K562 (cell line): ENCODE measurements at regions not wholly inside any gene's neighbourhood (a gene's known extent, or its start where the extent isn't known, plus 50 kb on each side); places are given as distances from the start of the nearest gene placed in this dataset.

Experiments
- ATAC-seq: fragments of 200-7000 bp; cut with Tn5 transposase; 3 replicates; pipeline ENCODE4 v1.9.1; 2020; ENCODE audit warnings: moderate library complexity
- BruUV-seq: library from RNA; stranded (reverse); fragments of 400-500 nt; replicated peaks from 2 replicates; lab custom pipeline; 2021; lab: Mats Ljungman, UMichigan
- CTCF ChIA-PET: fragments of 300-600 bp; formaldehyde crosslinking; extraction: SDS; loops from one replicate; lab custom pipeline; 2021; ENCODE audit warnings: low intra/inter-chr PET ratio; lab: Yijun Ruan, JAX
- POLR2A ChIA-PET: fragments of 300-600, 350-650 bp; sonication (Branson Sonifier 250); formaldehyde crosslinking; extraction: SDS; loops from one replicate; lab custom pipeline; 2021; ENCODE audit warnings: antibody characterized with exemption, inconsistent platforms; lab: Yijun Ruan, JAX
- DNase-seq, 4 experiments: peaks; one replicate each; pipeline versions ENCODE4 v3.0.0 to v3.0.0-alpha.2; 2011 to 2018; ENCODE audit warnings: low spot score in 3 of 4, mixed read lengths in 3 of 4; ENCODE audit errors: extremely low read depth in 1 of 4
- FAIRE-seq: peaks from 2 replicates; lab custom pipeline; 2011; peaks lifted over from hg19 to GRCh38; lab: Jason Lieb, UNC
- H2AFZ ChIP-seq: 2 replicates; pipeline ENCODE4 v1.6.0; 2011; ENCODE audit warnings: low read depth, low read length, control low read depth, inconsistent platforms
- H3K27ac ChIP-seq: fragments of 200-600 bp; 3 replicates; pipeline ENCODE4 v1.8.0; 2011; ENCODE audit warnings: low read depth, mild to moderate bottlenecking, control low read depth, inconsistent platforms, low read length, moderate library complexity, mixed read lengths; ENCODE audit errors: extremely low read depth
- H3K27me3 ChIP-seq, 2 experiments: fragments of 300-600 bp in 1 of 2; 2 replicates in 1 of 2; 3 replicates in 1 of 2; pipeline versions ENCODE4 v1.6.0 to v1.8.0; 2011; ENCODE audit warnings: inconsistent platforms in 2 of 2, low read length in 2 of 2, mild to moderate bottlenecking in 1 of 2, mixed read lengths in 1 of 2, moderate library complexity in 1 of 2; ENCODE audit not compliant: control insufficient read depth in 2 of 2, insufficient read depth in 2 of 2
- H3K36me3 ChIP-seq: fragments of 300-600 bp; 3 replicates; pipeline ENCODE4 v1.8.0; 2011; ENCODE audit warnings: mild to moderate bottlenecking, low read length, inconsistent platforms; ENCODE audit not compliant: control insufficient read depth, insufficient read depth
- H3K4me1 ChIP-seq, 2 experiments: fragments of 200-600 bp in 1 of 2; replicated peaks in 1 of 2; 2 replicates in 1 of 2; 3 replicates in 1 of 2; pipeline versions ENCODE4 v1.5.1 to v1.8.0; 2011; ENCODE audit warnings: inconsistent platforms in 2 of 2, low read length in 2 of 2, mild to moderate bottlenecking in 1 of 2, mixed read lengths in 1 of 2, moderate library complexity in 1 of 2; ENCODE audit not compliant: control insufficient read depth in 2 of 2, insufficient read depth in 2 of 2
- H3K4me2 ChIP-seq: 2 replicates; pipeline ENCODE4 v1.6.1; 2011; ENCODE audit warnings: low read length, control low read depth, inconsistent platforms, mixed read lengths; ENCODE audit not compliant: insufficient read depth
- H3K4me3 ChIP-seq: fragments of 200-600 bp; sonication (generic), shearing (Covaris generic); 2 replicates; pipeline ENCODE4 v1.5.1; 2016; ENCODE audit warnings: control low read depth, inconsistent platforms
- H3K79me2 ChIP-seq: fragments of 200-600 bp; 3 replicates; pipeline ENCODE4 v1.8.0; 2011; ENCODE audit warnings: low read length, inconsistent platforms; ENCODE audit not compliant: control insufficient read depth, insufficient read depth
- H3K9ac ChIP-seq, 2 experiments: 2 replicates each; pipeline versions ENCODE4 v1.6.0 to v1.6.1; 2011; ENCODE audit warnings: low read depth in 2 of 2, low read length in 2 of 2, control low read depth in 1 of 2, inconsistent platforms in 1 of 2, mild to moderate bottlenecking in 1 of 2, mixed read lengths in 1 of 2; ENCODE audit not compliant: insufficient read depth in 1 of 2
- H3K9me1 ChIP-seq: one replicate; pipeline ENCODE4 v1.6.0; 2011; ENCODE audit warnings: inconsistent platforms, mild to moderate bottlenecking, low read length, moderate library complexity; ENCODE audit not compliant: control insufficient read depth, insufficient read depth
- H3K9me3 ChIP-seq: replicated peaks from 2 replicates; pipeline ENCODE4 v1.5.1; 2011; ENCODE audit warnings: low read depth, low read length, inconsistent platforms; ENCODE audit not compliant: control insufficient read depth, insufficient read depth
- H4K20me1 ChIP-seq: replicated peaks from 2 replicates; pipeline ENCODE4 v1.6.1; 2011; ENCODE audit warnings: low read length, inconsistent platforms, mixed read lengths; ENCODE audit not compliant: control insufficient read depth, insufficient read depth
- ATF2 ChIP-seq: sonication (generic); formaldehyde crosslinking; IDR thresholded peaks from 2 replicates; pipeline ENCODE4 v1.8.1; 2022; ENCODE audit warnings: missing genetic modification reagents
- FOXA3 ChIP-seq, 2 experiments: fragments of 450-650 bp in 1 of 2; sonication (generic) in 1 of 2; formaldehyde crosslinking; IDR thresholded peaks in 1 of 2; conservative IDR thresholded peaks in 1 of 2; 2 replicates each; pipeline versions ENCODE4 v1.4.0 to v1.8.0; 2020 to 2022; ENCODE audit warnings: mild to moderate bottlenecking in 2 of 2, missing genetic modification reagents in 1 of 2
- FOXP4 ChIP-seq: sonication (generic); formaldehyde crosslinking; IDR thresholded peaks from 2 replicates; pipeline ENCODE4 v1.8.0; 2022; ENCODE audit warnings: mild to moderate bottlenecking, missing genetic modification reagents, borderline replicate concordance
- HNRNPK ChIP-seq: fragments of 200-400 bp; formaldehyde crosslinking; IDR thresholded peaks from one replicate; pipeline ENCODE4 v1.6.1; 2018; ENCODE audit warnings: mild to moderate bottlenecking, low read depth, low read length; ENCODE audit not compliant: poor library complexity, severe bottlenecking
- KLF16 ChIP-seq: IDR thresholded peaks from 2 replicates; pipeline ENCODE4 v1.6.1; 2016; ENCODE audit warnings: antibody characterized with exemption
- PKNOX1 ChIP-seq: fragments of 450-650 bp; IDR thresholded peaks from 2 replicates; pipeline ENCODE4 v1.6.1; 2016
- POLR3A ChIP-seq: IDR thresholded peaks from 2 replicates; pipeline ENCODE4 v1.6.1; 2011; ENCODE audit warnings: borderline replicate concordance, mild to moderate bottlenecking, moderate library complexity; ENCODE audit not compliant: insufficient read length, insufficient read depth; ENCODE audit errors: extremely low read depth
- RB1 ChIP-seq: fragments of 450-650 bp; IDR thresholded peaks from 2 replicates; pipeline ENCODE4 v1.6.1; 2017; ENCODE audit warnings: low read depth, mild to moderate bottlenecking
- SFPQ ChIP-seq: fragments of 200-400 bp; formaldehyde crosslinking; IDR thresholded peaks from 2 replicates; pipeline ENCODE4 v1.6.1; 2017; ENCODE audit warnings: mild to moderate bottlenecking, low read depth, low read length, moderate library complexity
- STAT5A ChIP-seq: IDR thresholded peaks from 2 replicates; pipeline ENCODE4 v1.6.1; 2012; ENCODE audit warnings: low read length, inconsistent platforms, borderline replicate concordance
- YY1 ChIP-seq, 3 experiments: IDR thresholded peaks; 2 replicates each; pipeline ENCODE4 v1.6.1; 2011; ENCODE audit warnings: low read length in 2 of 3, mild to moderate bottlenecking in 2 of 3, moderate library complexity in 2 of 3, borderline replicate concordance in 1 of 3, control low read depth in 1 of 3, low read depth in 1 of 3; ENCODE audit not compliant: insufficient read depth in 3 of 3, insufficient replicate concordance in 2 of 3, control insufficient read depth in 1 of 3, insufficient read length in 1 of 3; ENCODE audit errors: extremely low read depth in 1 of 3
- ZNF79 ChIP-seq: fragments of 250-450 bp; sonication (Bioruptor Pico); IDR thresholded peaks from 2 replicates; pipeline ENCODE4 v1.4.0; 2020; ENCODE audit warnings: low read depth, mild to moderate bottlenecking, moderate library complexity
- WGBS: fragments of 100-300 bp; shearing (Covaris generic); methylation state at CpG from one replicate; pipeline ENCODE4 v1.1.6; 2016; ENCODE audit warnings: low coverage, mixed read lengths; ENCODE audit not compliant: insufficient coverage; ENCODE audit errors: missing lambda C conversion rate; 5-methylcytosine and 5-hydroxymethylcytosine counted together
- in situ Hi-C: fragments of 300-500 bp; cut with MboI; formaldehyde crosslinking; loops from 4 replicates; pipeline ENCODE4 v1.15.0; 2018; ENCODE audit warnings: inconsistent platforms, mixed read lengths
- intact Hi-C: fragments of 100-400 bp; cut with micrococcal nuclease; formaldehyde crosslinking; loops from 2 replicates; pipeline ENCODE4 v1.14.2; 2022
- TF ChIP-seq, protein P1 (sequence below): IDR thresholded peaks from 3 replicates; pipeline ENCODE4 v1.6.1; 2011; ENCODE audit warnings: borderline replicate concordance, mild to moderate bottlenecking; ENCODE audit not compliant: insufficient read length, insufficient read depth

- in situ Hi-C loops = no loop called here
- CTCF ChIA-PET = no interaction called here
- Histone ChIP-seq H3K27me3 (no peaks in the 10 kb centered on the region), H2AFZ (no peak overlapping the region), H3K36me3 (no peaks in the 10 kb centered on the region), H4K20me1 (no peaks in the 10 kb centered on the region), H3K9ac (no peak overlapping the region), H3K79me2 (no peaks in the 10 kb centered on the region), H3K4me1 (no peaks in the 10 kb centered on the region), H3K4me2 (no peak overlapping the region), H3K9me3 (no peaks in the 10 kb centered on the region), H3K27ac (no peak overlapping the region), H3K9me1 (no peaks in the 10 kb centered on the region), H3K4me3 (no peak overlapping the region)
- FAIRE-seq (no peak), DNase-seq (no peak), ATAC-seq (no peak)
- POLR2A ChIA-PET = no interaction called here
- intact Hi-C loops = no loop called here
- no TSS peak for BruUV-seq
- 0% methylated on average over 1 of the region's 1 CpG for WGBS
- TF ChIP-seq YY1 (IDR thresholded peaks at IDR 0.05; ENCODE audit: borderline replicate concordance in 1 of 3, control insufficient read depth in 1 of 3, extremely low read depth in 1 of 3, insufficient read depth in 3 of 3, insufficient read length in 1 of 3, insufficient replicate concordance in 2 of 3, low read depth in 1 of 3, low read length in 2 of 3) (no peak), FOXA3 (CRISPR knock-in tag; conservative IDR thresholded peaks at IDR 0.05 in 1 of 2, IDR thresholded peaks at IDR 0.05 in 1 of 2) (no peak), KLF16 (no peak), HNRNPK (no peak), SFPQ (no peak), ZNF79 (CRISPR knock-in tag) (no peak), RB1 (no peak), STAT5A (no peak), ATF2 (CRISPR knock-in tag) (no peak), FOXP4 (CRISPR knock-in tag) (no peak), PKNOX1 (no peak), POLR3A (no peak)
- TF ChIP-seq, protein P1, sequence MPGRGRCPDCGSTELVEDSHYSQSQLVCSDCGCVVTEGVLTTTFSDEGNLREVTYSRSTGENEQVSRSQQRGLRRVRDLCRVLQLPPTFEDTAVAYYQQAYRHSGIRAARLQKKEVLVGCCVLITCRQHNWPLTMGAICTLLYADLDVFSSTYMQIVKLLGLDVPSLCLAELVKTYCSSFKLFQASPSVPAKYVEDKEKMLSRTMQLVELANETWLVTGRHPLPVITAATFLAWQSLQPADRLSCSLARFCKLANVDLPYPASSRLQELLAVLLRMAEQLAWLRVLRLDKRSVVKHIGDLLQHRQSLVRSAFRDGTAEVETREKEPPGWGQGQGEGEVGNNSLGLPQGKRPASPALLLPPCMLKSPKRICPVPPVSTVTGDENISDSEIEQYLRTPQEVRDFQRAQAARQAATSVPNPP = no peak
These were observed 908.8 kb downstream of the SQOR start for GRCh38 chr15:46543626-46544025.
